Caco-2 (cell line): ENCODE measurements at regions not wholly inside any gene's neighbourhood (a gene's known extent, or its start where the extent isn't known, plus 50 kb on each side); places are given as distances from the start of the nearest gene placed in this dataset.
"Not testable (repeated sequence)": the region's sequence is repeated elsewhere in the genome, so short reads cannot be mapped to it uniquely, and the experiment has no call there.

Experiments used
- BruUV-seq: library from RNA; stranded (reverse); fragments of 400-500 nt; replicated peaks from 2 replicates; lab custom pipeline; 2021; lab: Mats Ljungman, UMichigan
- CTCF ChIA-PET: fragments of 300-600 bp; sonication (Branson Sonifier 250); formaldehyde crosslinking; loops from one replicate; lab custom pipeline; 2022; ENCODE audit warnings: antibody characterized with exemption; lab: Charles Lee
- POLR2A ChIA-PET: fragments of 300-600 bp; sonication (Branson Sonifier 250); formaldehyde crosslinking; loops from one replicate; lab custom pipeline; 2022; ENCODE audit warnings: antibody characterized with exemption; lab: Charles Lee
- DNase-seq, 2 experiments: peaks; one replicate each; pipeline versions ENCODE4 v3.0.0 to v3.0.0-alpha.2; 2020 to 2022
- H3K27me3 ChIP-seq: replicated peaks from 2 replicates; pipeline ENCODE4 v1.6.0; 2011; ENCODE audit warnings: low read length; ENCODE audit not compliant: control insufficient read depth, insufficient read depth
- H3K36me3 ChIP-seq: 2 replicates; pipeline ENCODE4 v1.5.1; 2011; ENCODE audit warnings: low read length; ENCODE audit not compliant: control insufficient read depth, insufficient read depth
- H3K4me1 ChIP-seq: fragments of 250-450 bp; sonication (Bioruptor Pico); 2 replicates; pipeline ENCODE4 v1.5.1; 2020; ENCODE audit warnings: mild to moderate bottlenecking
- H3K4me3 ChIP-seq: 2 replicates; pipeline ENCODE4 v1.5.1; 2011; ENCODE audit warnings: low read depth, mild to moderate bottlenecking, control low read depth, low read length
- H3K9me3 ChIP-seq: fragments of 250-450 bp; sonication (Bioruptor Pico); 2 replicates; pipeline ENCODE4 v1.5.1; 2020; ENCODE audit warnings: mild to moderate bottlenecking, moderate library complexity
- H3K27ac Mint-ChIP-seq: one replicate; pipeline ENCODE4 v1.8.0; 2022; ENCODE audit warnings: mixed read lengths; ENCODE audit not compliant: unreplicated experiment
- H3K27me3 Mint-ChIP-seq: one replicate; pipeline ENCODE4 v1.8.0; 2022; ENCODE audit warnings: mixed read lengths; ENCODE audit not compliant: insufficient read depth, unreplicated experiment
- H3K36me3 Mint-ChIP-seq: one replicate; pipeline ENCODE4 v1.8.0; 2022; ENCODE audit warnings: mild to moderate bottlenecking, mixed read lengths; ENCODE audit not compliant: insufficient read depth, unreplicated experiment
- H3K4me1 Mint-ChIP-seq: one replicate; pipeline ENCODE4 v1.8.0; 2022; ENCODE audit warnings: low read depth, mixed read lengths; ENCODE audit not compliant: unreplicated experiment
- H3K4me3 Mint-ChIP-seq: one replicate; pipeline ENCODE4 v1.8.0; 2022; ENCODE audit warnings: mild to moderate bottlenecking, moderate library complexity, mixed read lengths; ENCODE audit not compliant: unreplicated experiment
- H3K9me3 Mint-ChIP-seq: one replicate; pipeline ENCODE4 v1.8.0; 2022; ENCODE audit warnings: mixed read lengths; ENCODE audit not compliant: unreplicated experiment
- CTCF ChIP-seq, 2 experiments: fragments of 200-600 bp in 1 of 2; IDR thresholded peaks; 1 replicate in 1 of 2; 2 replicates in 1 of 2; pipeline versions ENCODE4 v1.5.1 to v1.8.0; 2011 to 2022; ENCODE audit warnings: antibody characterized with exemption in 1 of 2, control low read depth in 1 of 2, inconsistent platforms in 1 of 2, low read depth in 1 of 2, low read length in 1 of 2, mild to moderate bottlenecking in 1 of 2, moderate library complexity in 1 of 2; ENCODE audit not compliant: insufficient read depth in 1 of 2, severe bottlenecking in 1 of 2, unreplicated experiment in 1 of 2
- intact Hi-C: fragments of 100-400 bp; cut with micrococcal nuclease; formaldehyde crosslinking; loops from one replicate; pipeline ENCODE4 v1.10.0; 2022; ENCODE audit not compliant: unreplicated experiment

DNA sequence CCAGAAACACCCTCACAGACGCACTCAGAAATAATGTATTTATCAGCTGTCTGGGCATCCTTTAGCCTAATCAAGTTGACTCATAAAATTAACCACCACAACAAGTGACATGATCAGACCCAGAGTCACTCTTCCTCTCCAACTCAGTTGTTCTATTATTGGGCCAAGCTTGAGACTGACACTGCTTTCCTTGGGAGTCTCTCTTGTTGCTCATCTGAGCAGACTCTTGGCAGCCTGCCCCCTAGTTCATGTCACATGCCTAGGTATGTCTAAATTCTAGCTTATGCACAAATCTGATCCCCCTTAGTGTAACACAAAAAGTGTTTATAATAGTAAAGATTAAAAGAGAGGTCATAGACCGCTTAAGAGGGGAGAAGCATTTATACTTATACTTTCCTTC lies 72.6 kb upstream of the ADAMTS3 start:
- no peak for TF ChIP-seq CTCF (IDR thresholded peaks at IDR 0.05; ENCODE audit: insufficient read depth in 1 of 2, low read depth in 1 of 2, low read length in 1 of 2, severe bottlenecking in 1 of 2, unreplicated experiment in 1 of 2)
- CTCF ChIA-PET, result no interaction called here
- Mint-ChIP-seq H3K4me1 (no peaks in the 10 kb centered on the region), H3K4me3 (no peak overlapping the region), H3K36me3 (no peaks in the 10 kb centered on the region), H3K27ac (no peak overlapping the region), H3K27me3 (no peaks in the 10 kb centered on the region), H3K9me3 (no peaks in the 10 kb centered on the region)
- Histone ChIP-seq H3K4me1 (no peaks in the 10 kb centered on the region), H3K9me3 (no peaks in the 10 kb centered on the region), H3K36me3 (no peaks in the 10 kb centered on the region), H3K4me3 (no peak overlapping the region), H3K27me3 (no peaks in the 10 kb centered on the region)
- BruUV-seq, result no TSS peak
- DNase-seq, result no peak
- POLR2A ChIA-PET, result no interaction called here
- intact Hi-C loops, result no loop called here

DNA sequence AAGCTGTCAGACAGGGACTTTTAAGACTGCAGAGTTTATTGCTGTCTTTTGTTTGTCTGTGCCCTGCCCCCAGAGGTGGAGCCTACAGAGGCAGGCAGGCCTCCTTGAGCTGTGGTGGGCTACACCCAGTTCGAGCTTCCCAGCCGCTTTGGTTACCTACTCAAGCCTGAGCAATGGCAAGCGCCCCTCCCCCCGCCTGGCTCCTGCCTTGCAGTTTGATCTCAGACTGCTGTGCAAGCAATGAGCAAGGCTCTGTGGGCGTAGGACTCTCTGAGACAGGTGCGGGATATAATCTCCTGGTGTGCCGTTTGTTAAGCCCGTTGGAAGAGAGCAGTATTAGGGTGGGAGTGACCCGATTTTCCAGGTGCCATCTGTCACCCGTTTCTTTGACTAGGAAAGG lies 67.8 kb upstream of the ADAMTS3 start:
- H3K4me3 ChIP-seq, intact Hi-C loops, CTCF ChIA-PET, H3K9me3 Mint-ChIP-seq, DNase-seq, H3K27me3 Mint-ChIP-seq, H3K9me3 ChIP-seq, H3K4me1 Mint-ChIP-seq, H3K36me3 Mint-ChIP-seq, POLR2A ChIA-PET, H3K27me3 ChIP-seq, H3K27ac Mint-ChIP-seq, H3K4me3 Mint-ChIP-seq, H3K4me1 ChIP-seq, H3K36me3 ChIP-seq, BruUV-seq: not testable (repeated sequence)

DNA sequence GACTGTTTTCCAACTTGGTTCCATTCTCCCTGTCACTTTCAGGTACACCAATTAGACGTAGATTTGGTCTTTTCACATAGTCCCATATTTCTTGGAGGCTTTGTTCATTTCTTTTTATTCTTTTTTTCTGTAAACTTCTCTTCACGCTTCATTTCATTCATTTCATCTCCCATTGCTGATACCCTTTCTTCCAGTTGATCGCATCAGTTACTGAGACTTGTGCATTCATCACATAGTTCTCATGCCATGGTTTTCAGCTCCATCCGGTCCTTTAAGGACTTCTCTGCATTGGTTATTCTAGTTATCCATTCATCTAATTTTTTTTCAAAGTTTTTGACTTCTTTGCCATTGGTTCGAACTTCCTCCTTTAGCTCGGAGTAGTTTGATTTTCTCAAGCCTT lies 66.9 kb upstream of the ADAMTS3 start:
- H3K4me3 ChIP-seq, H3K27me3 ChIP-seq, H3K36me3 Mint-ChIP-seq, H3K27me3 Mint-ChIP-seq, H3K4me1 ChIP-seq, BruUV-seq, H3K9me3 Mint-ChIP-seq, intact Hi-C loops, CTCF ChIA-PET, H3K9me3 ChIP-seq, H3K4me3 Mint-ChIP-seq, DNase-seq, H3K4me1 Mint-ChIP-seq, H3K36me3 ChIP-seq, POLR2A ChIA-PET, H3K27ac Mint-ChIP-seq: not testable (repeated sequence)

DNA sequence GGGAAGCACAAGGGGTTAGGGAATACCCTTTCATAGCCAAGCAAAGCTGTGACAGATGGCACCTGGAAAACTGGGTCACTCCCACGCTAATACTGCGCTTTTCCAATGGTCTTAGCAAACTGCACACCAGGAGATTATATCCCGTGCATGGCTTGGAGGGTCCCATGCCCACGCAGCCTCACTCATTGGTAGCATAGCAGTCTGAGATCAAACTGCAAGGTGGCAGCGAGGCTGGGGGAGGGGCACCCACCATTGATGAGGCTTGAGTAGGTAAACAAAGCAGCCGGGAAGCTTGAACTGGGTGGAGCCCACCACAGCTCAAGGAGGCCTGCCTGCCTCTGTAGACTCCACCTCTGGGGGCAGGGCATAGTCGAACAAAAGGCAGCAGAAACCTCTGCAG lies 63.2 kb upstream of the ADAMTS3 start:
- H3K4me3 ChIP-seq, H3K27me3 ChIP-seq, POLR2A ChIA-PET, CTCF ChIA-PET, H3K27ac Mint-ChIP-seq, H3K4me1 ChIP-seq, H3K9me3 ChIP-seq, intact Hi-C loops, H3K27me3 Mint-ChIP-seq, H3K36me3 ChIP-seq, H3K4me1 Mint-ChIP-seq, H3K4me3 Mint-ChIP-seq, H3K9me3 Mint-ChIP-seq, DNase-seq, BruUV-seq, H3K36me3 Mint-ChIP-seq: not testable (repeated sequence)
